SK-N-MC (cell line): ENCODE measurements at regions not wholly inside any gene's neighbourhood (a gene's known extent, or its start where the extent isn't known, plus 50 kb on each side); places are given as distances from the start of the nearest gene placed in this dataset.

Experiments used
- EZH2 ChIP-seq: fragments of 200-600 bp; sonication (generic); IDR thresholded peaks from one replicate; pipeline ENCODE4 v1.6.1; 2017; ENCODE audit warnings: antibody characterized with exemption
- FOXP2 ChIP-seq: optimal IDR thresholded peaks from 2 replicates; pipeline ENCODE3; 2011; ENCODE audit warnings: mild to moderate bottlenecking, moderate library complexity; ENCODE audit not compliant: insufficient read depth; ENCODE audit errors: extremely low read length, control extremely low read depth
- POLR2AphosphoS5 ChIP-seq: IDR thresholded peaks from 2 replicates; pipeline ENCODE4 v1.6.1; 2012; ENCODE audit warnings: mild to moderate bottlenecking, low read depth, low read length, borderline replicate concordance

DNA sequence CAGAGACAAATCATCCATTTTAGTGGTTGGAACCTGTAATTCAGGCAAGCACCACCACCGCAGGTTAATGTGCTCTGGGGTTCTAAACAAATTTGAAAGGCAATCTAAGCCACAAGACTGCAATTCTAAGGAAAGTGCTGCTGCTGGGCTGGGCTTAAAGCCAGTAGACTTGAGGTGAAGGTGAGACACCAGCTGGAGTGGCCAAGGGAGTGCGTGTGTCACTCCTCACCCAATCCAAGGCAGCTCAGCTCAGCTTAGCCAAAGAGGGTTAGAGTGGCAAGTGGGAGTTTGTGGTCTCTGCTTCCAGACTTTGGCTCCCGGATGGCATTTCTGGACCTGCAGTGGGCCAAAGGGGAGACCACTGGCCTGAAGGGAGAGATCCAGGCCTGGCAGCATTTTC is 1655.6 kb downstream of the SI start:
- TF ChIP-seq EZH2: no peak
- no peak for TF ChIP-seq POLR2AphosphoS5
- no peak for TF ChIP-seq FOXP2
